K562 (cell line): ENCODE measurements at regions not wholly inside any gene's neighbourhood (a gene's known extent, or its start where the extent isn't known, plus 50 kb on each side); places are given as distances from the start of the nearest gene placed in this dataset.

Experiments
- ATAC-seq: fragments of 200-7000 bp; cut with Tn5 transposase; 3 replicates; pipeline ENCODE4 v1.9.1; 2020; ENCODE audit warnings: moderate library complexity
- BruUV-seq: library from RNA; stranded (reverse); fragments of 400-500 nt; replicated peaks from 2 replicates; lab custom pipeline; 2021; lab: Mats Ljungman, UMichigan
- CTCF ChIA-PET: fragments of 300-600 bp; formaldehyde crosslinking; extraction: SDS; loops from one replicate; lab custom pipeline; 2021; ENCODE audit warnings: low intra/inter-chr PET ratio; lab: Yijun Ruan, JAX
- POLR2A ChIA-PET: fragments of 300-600, 350-650 bp; sonication (Branson Sonifier 250); formaldehyde crosslinking; extraction: SDS; loops from one replicate; lab custom pipeline; 2021; ENCODE audit warnings: antibody characterized with exemption, inconsistent platforms; lab: Yijun Ruan, JAX
- DNase-seq, 4 experiments: peaks; one replicate each; pipeline versions ENCODE4 v3.0.0 to v3.0.0-alpha.2; 2011 to 2018; ENCODE audit warnings: low spot score in 3 of 4, mixed read lengths in 3 of 4; ENCODE audit errors: extremely low read depth in 1 of 4
- FAIRE-seq: peaks from 2 replicates; lab custom pipeline; 2011; peaks lifted over from hg19 to GRCh38; lab: Jason Lieb, UNC
- H2AFZ ChIP-seq: 2 replicates; pipeline ENCODE4 v1.6.0; 2011; ENCODE audit warnings: low read depth, low read length, control low read depth, inconsistent platforms
- H3K27ac ChIP-seq: fragments of 200-600 bp; 3 replicates; pipeline ENCODE4 v1.8.0; 2011; ENCODE audit warnings: low read depth, mild to moderate bottlenecking, control low read depth, inconsistent platforms, low read length, moderate library complexity, mixed read lengths; ENCODE audit errors: extremely low read depth
- H3K27me3 ChIP-seq, 2 experiments: fragments of 300-600 bp in 1 of 2; 2 replicates in 1 of 2; 3 replicates in 1 of 2; pipeline versions ENCODE4 v1.6.0 to v1.8.0; 2011; ENCODE audit warnings: inconsistent platforms in 2 of 2, low read length in 2 of 2, mild to moderate bottlenecking in 1 of 2, mixed read lengths in 1 of 2, moderate library complexity in 1 of 2; ENCODE audit not compliant: control insufficient read depth in 2 of 2, insufficient read depth in 2 of 2
- H3K36me3 ChIP-seq: fragments of 300-600 bp; 3 replicates; pipeline ENCODE4 v1.8.0; 2011; ENCODE audit warnings: mild to moderate bottlenecking, low read length, inconsistent platforms; ENCODE audit not compliant: control insufficient read depth, insufficient read depth
- H3K4me1 ChIP-seq, 2 experiments: fragments of 200-600 bp in 1 of 2; replicated peaks in 1 of 2; 2 replicates in 1 of 2; 3 replicates in 1 of 2; pipeline versions ENCODE4 v1.5.1 to v1.8.0; 2011; ENCODE audit warnings: inconsistent platforms in 2 of 2, low read length in 2 of 2, mild to moderate bottlenecking in 1 of 2, mixed read lengths in 1 of 2, moderate library complexity in 1 of 2; ENCODE audit not compliant: control insufficient read depth in 2 of 2, insufficient read depth in 2 of 2
- H3K4me2 ChIP-seq: 2 replicates; pipeline ENCODE4 v1.6.1; 2011; ENCODE audit warnings: low read length, control low read depth, inconsistent platforms, mixed read lengths; ENCODE audit not compliant: insufficient read depth
- H3K4me3 ChIP-seq: fragments of 200-600 bp; sonication (generic), shearing (Covaris generic); 2 replicates; pipeline ENCODE4 v1.5.1; 2016; ENCODE audit warnings: control low read depth, inconsistent platforms
- H3K79me2 ChIP-seq: fragments of 200-600 bp; 3 replicates; pipeline ENCODE4 v1.8.0; 2011; ENCODE audit warnings: low read length, inconsistent platforms; ENCODE audit not compliant: control insufficient read depth, insufficient read depth
- H3K9ac ChIP-seq, 2 experiments: 2 replicates each; pipeline versions ENCODE4 v1.6.0 to v1.6.1; 2011; ENCODE audit warnings: low read depth in 2 of 2, low read length in 2 of 2, control low read depth in 1 of 2, inconsistent platforms in 1 of 2, mild to moderate bottlenecking in 1 of 2, mixed read lengths in 1 of 2; ENCODE audit not compliant: insufficient read depth in 1 of 2
- H3K9me1 ChIP-seq: one replicate; pipeline ENCODE4 v1.6.0; 2011; ENCODE audit warnings: inconsistent platforms, mild to moderate bottlenecking, low read length, moderate library complexity; ENCODE audit not compliant: control insufficient read depth, insufficient read depth
- H3K9me3 ChIP-seq: replicated peaks from 2 replicates; pipeline ENCODE4 v1.5.1; 2011; ENCODE audit warnings: low read depth, low read length, inconsistent platforms; ENCODE audit not compliant: control insufficient read depth, insufficient read depth
- H4K20me1 ChIP-seq: replicated peaks from 2 replicates; pipeline ENCODE4 v1.6.1; 2011; ENCODE audit warnings: low read length, inconsistent platforms, mixed read lengths; ENCODE audit not compliant: control insufficient read depth, insufficient read depth
- CREB1 ChIP-seq, 2 experiments: sonication (generic) in 1 of 2; formaldehyde crosslinking in 1 of 2; IDR thresholded peaks; 2 replicates each; pipeline versions ENCODE4 v1.6.1 to v1.8.0; 2012 to 2022; ENCODE audit warnings: inconsistent platforms in 1 of 2, mild to moderate bottlenecking in 1 of 2, missing genetic modification reagents in 1 of 2, moderate library complexity in 1 of 2
- EZH2 ChIP-seq: IDR thresholded peaks from 2 replicates; pipeline ENCODE4 v1.6.1; 2012; ENCODE audit warnings: low read depth, mild to moderate bottlenecking, inconsistent platforms, low read length, borderline replicate concordance
- FOXJ2 ChIP-seq: fragments of 200-800 bp; sonication (Bioruptor generic); IDR thresholded peaks from 2 replicates; pipeline ENCODE4 v1.6.1; 2016; ENCODE audit warnings: missing genetic modification characterization, missing compliant biosample characterization
- HMGN3 ChIP-seq: IDR thresholded peaks from 2 replicates; pipeline ENCODE4 v1.6.1; 2011; ENCODE audit warnings: borderline replicate concordance, low read depth, mild to moderate bottlenecking, mixed read lengths, low read length; ENCODE audit not compliant: insufficient read length; ENCODE audit errors: extremely low read depth
- KDM5B ChIP-seq: fragments of 200-600 bp; sonication (generic); IDR thresholded peaks from 2 replicates; pipeline ENCODE4 v1.6.1; 2012; ENCODE audit warnings: low read depth, mild to moderate bottlenecking, moderate library complexity, low read length, control low read depth, inconsistent platforms; ENCODE audit not compliant: insufficient replicate concordance
- MTA1 ChIP-seq: fragments of 450-650 bp; IDR thresholded peaks from 2 replicates; pipeline ENCODE4 v1.6.1; 2017; ENCODE audit warnings: borderline replicate concordance
- SOX6 ChIP-seq: fragments of 450-650 bp; IDR thresholded peaks from 2 replicates; pipeline ENCODE4 v1.6.1; 2014; ENCODE audit warnings: mild to moderate bottlenecking
- TAF7 ChIP-seq: fragments of 450-650 bp; IDR thresholded peaks from 2 replicates; pipeline ENCODE4 v1.6.1; 2016; ENCODE audit warnings: missing genetic modification characterization, missing compliant biosample characterization
- ZNF696 ChIP-seq: fragments of 250-450 bp; sonication (Bioruptor Pico); conservative IDR thresholded peaks from 2 replicates; pipeline ENCODE4 v1.4.0; 2020; ENCODE audit warnings: mild to moderate bottlenecking, moderate library complexity
- WGBS: fragments of 100-300 bp; shearing (Covaris generic); methylation state at CpG from one replicate; pipeline ENCODE4 v1.1.6; 2016; ENCODE audit warnings: low coverage, mixed read lengths; ENCODE audit not compliant: insufficient coverage; ENCODE audit errors: missing lambda C conversion rate; 5-methylcytosine and 5-hydroxymethylcytosine counted together
- in situ Hi-C: fragments of 300-500 bp; cut with MboI; formaldehyde crosslinking; loops from 4 replicates; pipeline ENCODE4 v1.15.0; 2018; ENCODE audit warnings: inconsistent platforms, mixed read lengths
- intact Hi-C: fragments of 100-400 bp; cut with micrococcal nuclease; formaldehyde crosslinking; loops from 2 replicates; pipeline ENCODE4 v1.14.2; 2022

GRCh38 chr2:173537694-173538093 is 183.0 kb downstream of the CDCA7 start:
- intact Hi-C loops: no loop called here
- no peaks in the 10 kb centered on the region for H3K27me3 ChIP-seq
- H3K4me3 ChIP-seq: no peak overlapping the region
- H3K27ac ChIP-seq: no peak overlapping the region
- TF ChIP-seq FOXJ2 (tag) (no peak), EZH2 (no peak), SOX6 (no peak), KDM5B (no peak), HMGN3 (no peak), TAF7 (no peak), ZNF696 (CRISPR knock-in tag) (no peak), MTA1 (no peak), CREB1 (IDR thresholded peaks at IDR 0.05) (no peak), CREB1 (CRISPR knock-in tag; IDR thresholded peaks at IDR 0.05) (no peak)
- no peak overlapping the region for H2AFZ ChIP-seq
- no peaks in the 10 kb centered on the region for H4K20me1 ChIP-seq
- no peaks in the 10 kb centered on the region for H3K4me1 ChIP-seq
- FAIRE-seq (no peak), ATAC-seq (no peak), DNase-seq (no peak)
- H3K36me3 ChIP-seq: no peaks in the 10 kb centered on the region
- H3K9me1 ChIP-seq: no peaks in the 10 kb centered on the region
- no peak overlapping the region for H3K4me2 ChIP-seq
- 0% methylated on average over 2 of the region's 2 CpGs for WGBS
- H3K79me2 ChIP-seq: no peaks in the 10 kb centered on the region
- CTCF ChIA-PET: no interaction called here
- POLR2A ChIA-PET: interaction anchor here (0.5 to 0.7 kb wide), 2 partner anchors 13 to 560 kb away, joined by 3 read pairs; no protein-coding TSS in a partner anchor
- no TSS peak for BruUV-seq
- H3K9ac ChIP-seq: no peak overlapping the region
- H3K9me3 ChIP-seq: no peaks in the 10 kb centered on the region
- in situ Hi-C loops: no loop called here
